ENCODE measurements at regions not wholly inside any gene's neighbourhood (a gene's known extent, or its start where the extent isn't known, plus 50 kb on each side); places are given as distances from the start of the nearest gene placed in this dataset.
A peak's percentile ranks its signal among the peaks of the same experiment; 100 is the strongest.

- TF ChIP-seq EZH2phosphoT487 (IDR thresholded peaks at IDR 0.05; ENCODE audit: unreplicated experiment) (no peak), ZNF114 (CRISPR knock-in tag; IDR thresholded peaks at IDR 0.05) (no peak), ETS1 (IDR thresholded peaks at IDR 0.05) (no peak), JUNB (IDR thresholded peaks at IDR 0.05; ENCODE audit: unreplicated experiment) (no peak)
- H3K9me3 Mint-ChIP-seq = no peaks in the 10 kb centered on the region
- Histone ChIP-seq H3K36me3 (ENCODE audit: insufficient read depth) (no peaks in the 10 kb centered on the region), H3F3A (replicated peaks; ENCODE audit: low read depth) (no peaks in the 10 kb centered on the region), H3K27me3 (ENCODE audit: insufficient read depth) (no peaks in the 10 kb centered on the region), H3K4me3 (no peak overlapping the region), H3K79me2 (replicated peaks; ENCODE audit: insufficient read depth) (no peaks in the 10 kb centered on the region), H3K9me2 (ENCODE audit: insufficient read depth) (no peaks in the 10 kb centered on the region), H2AFZ (no peak overlapping the region), H4K20me1 (replicated peaks; ENCODE audit: insufficient read depth) (no peaks in the 10 kb centered on the region), H3K4me2 (peak overlapping the region; percentile 10; the same call in 1 of the 2 replicates), H3K27ac (ENCODE audit: low read depth) (no peak overlapping the region), H3K4me1 (ENCODE audit: insufficient read depth) (peaks cover 48% of the 10 kb centered on the region)
- no peak overlapping the region; the same call in 2 of the 3 replicates for H3K4me3 Mint-ChIP-seq
- H3K27ac Mint-ChIP-seq = no peak overlapping the region
- H3K4me1 Mint-ChIP-seq = peaks cover 34% of the 10 kb centered on the region
- DNase-seq (ENCODE audit: low spot score) = no peak
- H3K36me3 Mint-ChIP-seq (ENCODE audit: low read depth) = no peaks in the 10 kb centered on the region
- peaks cover 2% of the 10 kb centered on the region for H3K27me3 Mint-ChIP-seq (ENCODE audit: insufficient read depth, low read depth, poor library complexity)
- ATAC-seq = no peak
These were observed 148.3 kb downstream of the PHLDA1 start for GRCh38 chr12:75883241-75883640.

GRCh38 chr12:75882421-75882820 is 149.2 kb downstream of the PHLDA1 start:
- H3K27me3 ChIP-seq (ENCODE audit: insufficient read depth) = no peaks in the 10 kb centered on the region
- no peak for TF ChIP-seq POLR2AphosphoS5 (IDR thresholded peaks at IDR 0.05; ENCODE audit: low read depth)
- peak; percentile 75; the same call in 1 of the 2 replicates for TF ChIP-seq NANOG (IDR thresholded peaks at IDR 0.05; ENCODE audit: borderline replicate concordance)
- no peaks in the 10 kb centered on the region for H3F3A ChIP-seq (replicated peaks; ENCODE audit: low read depth)
- no peak overlapping the region for H2AFZ ChIP-seq
- peak overlapping the region; percentile 10 for H3K4me2 ChIP-seq
- H4K20me1 ChIP-seq (replicated peaks; ENCODE audit: insufficient read depth) = no peaks in the 10 kb centered on the region
- no peaks in the 10 kb centered on the region for H3K9me2 ChIP-seq (ENCODE audit: insufficient read depth)
- Mint-ChIP-seq H3K4me1 (peaks cover 42% of the 10 kb centered on the region), H3K4me3 (no peak overlapping the region), H3K27me3 (ENCODE audit: insufficient read depth, low read depth, poor library complexity) (peaks cover 2% of the 10 kb centered on the region), H3K27ac (no peak overlapping the region), H3K36me3 (ENCODE audit: low read depth) (no peaks in the 10 kb centered on the region), H3K9me3 (no peaks in the 10 kb centered on the region)
- DNase-seq (ENCODE audit: low spot score) (no peak), ATAC-seq (no peak)
- no peaks in the 10 kb centered on the region for H3K79me2 ChIP-seq (replicated peaks; ENCODE audit: insufficient read depth)
- no peaks in the 10 kb centered on the region for H3K36me3 ChIP-seq (ENCODE audit: insufficient read depth)
- H3K4me3 ChIP-seq = no peak overlapping the region
- H3K27ac ChIP-seq (ENCODE audit: low read depth) = no peak overlapping the region
- peaks cover 56% of the 10 kb centered on the region for H3K4me1 ChIP-seq (ENCODE audit: insufficient read depth)

- H3K36me3 ChIP-seq (ENCODE audit: insufficient read depth) = no peaks in the 10 kb centered on the region
- Mint-ChIP-seq H3K9me3 (no peaks in the 10 kb centered on the region), H3K4me3 (no peak overlapping the region), H3K36me3 (ENCODE audit: low read depth) (no peaks in the 10 kb centered on the region), H3K4me1 (peaks cover 47% of the 10 kb centered on the region), H3K27ac (no peak overlapping the region), H3K27me3 (ENCODE audit: insufficient read depth, low read depth, poor library complexity) (peaks cover 5% of the 10 kb centered on the region)
- H3K27me3 ChIP-seq (ENCODE audit: insufficient read depth) = no peaks in the 10 kb centered on the region
- H3K9me2 ChIP-seq (ENCODE audit: insufficient read depth) = no peaks in the 10 kb centered on the region
- no peaks in the 10 kb centered on the region for H3F3A ChIP-seq (replicated peaks; ENCODE audit: low read depth)
- no peaks in the 10 kb centered on the region for H4K20me1 ChIP-seq (replicated peaks; ENCODE audit: insufficient read depth)
- H3K4me1 ChIP-seq (ENCODE audit: insufficient read depth) = peaks cover 61% of the 10 kb centered on the region
- ATAC-seq (no peak), DNase-seq (ENCODE audit: low spot score) (no peak)
- no peak overlapping the region for H3K27ac ChIP-seq (ENCODE audit: low read depth)
- H3K79me2 ChIP-seq (replicated peaks; ENCODE audit: insufficient read depth) = no peaks in the 10 kb centered on the region
- no peak overlapping the region for H2AFZ ChIP-seq
- H3K4me3 ChIP-seq = no peak overlapping the region
- H3K4me2 ChIP-seq = peak overlapping the region; percentile 10; the same call in 1 of the 2 replicates
- TF ChIP-seq ZNF114 (CRISPR knock-in tag; IDR thresholded peaks at IDR 0.05) (no peak), CREB1 (CRISPR knock-in tag; IDR thresholded peaks at IDR 0.05; ENCODE audit: low read depth) (no peak), ZNF331 (CRISPR knock-in tag; IDR thresholded peaks at IDR 0.05; ENCODE audit: low read depth) (no peak), STAT1 (IDR thresholded peaks at IDR 0.05; ENCODE audit: unreplicated experiment) (no peak), NANOG (IDR thresholded peaks at IDR 0.05; ENCODE audit: borderline replicate concordance) (no peak), EZH2phosphoT487 (IDR thresholded peaks at IDR 0.05; ENCODE audit: unreplicated experiment) (no peak), EZH2 (IDR thresholded peaks at IDR 0.05; ENCODE audit: low read depth, unreplicated experiment) (no peak), ZNF462 (CRISPR knock-in tag; IDR thresholded peaks at IDR 0.05) (no peak), JUNB (IDR thresholded peaks at IDR 0.05; ENCODE audit: unreplicated experiment) (no peak)
These were observed 149.7 kb downstream of the PHLDA1 start for GRCh38 chr12:75881920-75882319.

All from GM23338 (cell line).